IMR-90 (cell line): ENCODE measurements at regions not wholly inside any gene's neighbourhood (a gene's known extent, or its start where the extent isn't known, plus 50 kb on each side); places are given as distances from the start of the nearest gene placed in this dataset.

Experiments
- ATAC-seq: fragments of 200-7000 bp; cut with Tn5 transposase; 2 replicates; pipeline ENCODE4 v1.9.1; 2020; ENCODE audit warnings: low read depth, mild to moderate bottlenecking, moderate library complexity
- BruUV-seq: library from RNA; stranded (reverse); fragments of 400-500 nt; replicated peaks from 2 replicates; lab custom pipeline; 2021; lab: Mats Ljungman, UMichigan
- CTCF ChIA-PET: fragments of 300-600 bp; formaldehyde crosslinking; extraction: SDS; loops from one replicate; lab custom pipeline; 2021; ENCODE audit warnings: antibody characterized with exemption; lab: Yijun Ruan, JAX
- POLR2A ChIA-PET: fragments of 300-600 bp; sonication (Branson Sonifier 250); formaldehyde crosslinking; loops from one replicate; lab custom pipeline; 2022; ENCODE audit warnings: antibody characterized with exemption; ENCODE audit not compliant: unreplicated experiment; lab: Charles Lee
- DNase-seq: peaks from one replicate; pipeline ENCODE4 v3.0.0; 2013
- H2AFZ ChIP-seq: replicated peaks from 2 replicates; pipeline ENCODE3; 2013; ENCODE audit warnings: low read length, mild to moderate bottlenecking; ENCODE audit not compliant: poor library complexity
- H2AK5ac ChIP-seq: 2 replicates; pipeline ENCODE4 v1.6.1; 2013; ENCODE audit warnings: low read depth, low read length, inconsistent platforms
- H2AK9ac ChIP-seq: replicated peaks from 2 replicates; pipeline ENCODE3; 2013; ENCODE audit warnings: mild to moderate bottlenecking, low read depth, low read length, moderate library complexity; ENCODE audit not compliant: poor library complexity
- H2BK120ac ChIP-seq: 2 replicates; pipeline ENCODE4 v1.6.1; 2013; ENCODE audit warnings: low read depth, low read length, inconsistent platforms
- H2BK15ac ChIP-seq: 3 replicates; pipeline ENCODE4 v1.6.1; 2013; ENCODE audit warnings: low read depth, low read length, inconsistent platforms
- H2BK20ac ChIP-seq: 2 replicates; pipeline ENCODE4 v1.6.1; 2013; ENCODE audit warnings: low read depth, mild to moderate bottlenecking, inconsistent platforms, low read length, moderate library complexity
- H2BK5ac ChIP-seq: 2 replicates; pipeline ENCODE4 v1.6.1; 2013; ENCODE audit warnings: mild to moderate bottlenecking, low read depth, low read length, inconsistent platforms; ENCODE audit not compliant: poor library complexity, severe bottlenecking
- H3K14ac ChIP-seq: replicated peaks from 2 replicates; pipeline ENCODE4 v1.6.1; 2013; ENCODE audit warnings: low read depth, low read length, inconsistent platforms
- H3K18ac ChIP-seq: 2 replicates; pipeline ENCODE4 v1.6.1; 2013; ENCODE audit warnings: low read depth, low read length, control low read depth
- H3K23ac ChIP-seq: 2 replicates; pipeline ENCODE4 v1.6.1; 2013; ENCODE audit warnings: low read depth, low read length, inconsistent platforms
- H3K27ac ChIP-seq: 2 replicates; pipeline ENCODE4 v1.5.1; 2013; ENCODE audit warnings: mild to moderate bottlenecking, control low read depth, low read length; ENCODE audit not compliant: insufficient read depth
- H3K27me3 ChIP-seq: 2 replicates; pipeline ENCODE4 v1.6.1; 2013; ENCODE audit warnings: low read length; ENCODE audit not compliant: control insufficient read depth, insufficient read depth
- H3K36me3 ChIP-seq: 2 replicates; pipeline ENCODE4 v1.6.1; 2013; ENCODE audit warnings: low read length, mixed read lengths; ENCODE audit not compliant: control insufficient read depth, insufficient read depth
- H3K4ac ChIP-seq: 2 replicates; pipeline ENCODE4 v1.6.1; 2013; ENCODE audit warnings: low read depth, low read length, inconsistent platforms
- H3K4me1 ChIP-seq: 2 replicates; pipeline ENCODE4 v1.6.1; 2013; ENCODE audit warnings: low read length, mixed read lengths; ENCODE audit not compliant: control insufficient read depth, insufficient read depth
- H3K4me2 ChIP-seq: 2 replicates; pipeline ENCODE4 v1.6.1; 2013; ENCODE audit warnings: low read depth, mild to moderate bottlenecking, control low read depth, low read length, moderate library complexity
- H3K4me3 ChIP-seq: 2 replicates; pipeline ENCODE4 v1.5.1; 2013; ENCODE audit warnings: low read depth, mild to moderate bottlenecking, control low read depth, low read length, moderate library complexity; ENCODE audit not compliant: insufficient read depth
- H3K56ac ChIP-seq: 2 replicates; pipeline ENCODE4 v1.6.1; 2013; ENCODE audit warnings: low read length, inconsistent platforms; ENCODE audit not compliant: insufficient read depth; ENCODE audit errors: extremely low read depth
- H3K79me1 ChIP-seq, 2 experiments: 2 replicates each; pipeline ENCODE4 v1.6.1; 2013; ENCODE audit warnings: low read length in 2 of 2, inconsistent platforms in 1 of 2, low read depth in 1 of 2
- H3K9ac ChIP-seq: 2 replicates; pipeline ENCODE4 v1.6.1; 2013; ENCODE audit warnings: low read depth, low read length, control low read depth
- H3K9me1 ChIP-seq: 2 replicates; pipeline ENCODE4 v1.6.1; 2013; ENCODE audit warnings: low read length, inconsistent platforms; ENCODE audit not compliant: insufficient read depth
- H3K9me3 ChIP-seq: 2 replicates; pipeline ENCODE4 v1.6.1; 2013; ENCODE audit warnings: low read length; ENCODE audit not compliant: control insufficient read depth, insufficient read depth
- H4K20me1 ChIP-seq: 2 replicates; pipeline ENCODE4 v1.6.1; 2013; ENCODE audit warnings: low read length, inconsistent platforms; ENCODE audit not compliant: insufficient read depth
- H4K5ac ChIP-seq: 2 replicates; pipeline ENCODE4 v1.6.1; 2013; ENCODE audit warnings: mild to moderate bottlenecking, low read depth, low read length, control low read depth
- H4K8ac ChIP-seq, 2 experiments: 2 replicates each; pipeline ENCODE4 v1.6.1; 2013; ENCODE audit warnings: low read depth in 2 of 2, low read length in 2 of 2, control low read depth in 1 of 2, inconsistent platforms in 1 of 2
- H4K91ac ChIP-seq: 2 replicates; pipeline ENCODE4 v1.6.1; 2013; ENCODE audit warnings: low read depth, low read length, inconsistent platforms; ENCODE audit not compliant: insufficient read depth
- BHLHE40 ChIP-seq: fragments of 150-350 bp; IDR thresholded peaks from 2 replicates; pipeline ENCODE4 v1.6.1; 2016; ENCODE audit warnings: mild to moderate bottlenecking, low read depth, low read length
- MAZ ChIP-seq: IDR thresholded peaks from 2 replicates; pipeline ENCODE4 v1.6.1; 2012; ENCODE audit warnings: low read depth, mild to moderate bottlenecking, low read length, improper control_type of control experiment, moderate library complexity, borderline replicate concordance
- MXI1 ChIP-seq: IDR thresholded peaks from 2 replicates; pipeline ENCODE4 v1.6.1; 2012; ENCODE audit warnings: low read depth, mild to moderate bottlenecking, low read length, moderate library complexity, borderline replicate concordance
- RFX5 ChIP-seq: IDR thresholded peaks from 2 replicates; pipeline ENCODE4 v1.8.0; 2012; ENCODE audit warnings: low read depth, mild to moderate bottlenecking, low read length, moderate library complexity
- WGBS, 2 experiments: methylation state at CpG; one replicate each; pipeline versions ENCODE4 v1.1.5 to v1.1.7; 2013; ENCODE audit warnings: missing lambda C conversion rate in 2 of 2; ENCODE audit not compliant: insufficient read length in 1 of 2; ENCODE audit errors: extremely low coverage in 2 of 2; 5-methylcytosine and 5-hydroxymethylcytosine counted together
- dilution Hi-C: fragments of 300-500 bp; cut with HindIII; formaldehyde crosslinking; loops from one replicate; pipeline ENCODE4 v1.14.3; 2018; ENCODE audit warnings: low sequenced_read_pairs; ENCODE audit not compliant: unreplicated experiment
- in situ Hi-C: fragments of 300-500 bp; cut with MboI; formaldehyde crosslinking; loops from 3 replicates; pipeline ENCODE4 v1.14.3; 2019; ENCODE audit warnings: low sequenced_read_pairs, inconsistent platforms, mixed read lengths
- intact Hi-C: fragments of 100-400 bp; cut with micrococcal nuclease; formaldehyde crosslinking; loops from 2 replicates; pipeline ENCODE4 v1.10.0; 2022
- TF ChIP-seq, protein P1 (sequence below): fragments of 150-350 bp; IDR thresholded peaks from 2 replicates; pipeline ENCODE4 v1.6.1; 2017; ENCODE audit warnings: mild to moderate bottlenecking, antibody characterized with exemption, low read length, low read depth

DNA sequence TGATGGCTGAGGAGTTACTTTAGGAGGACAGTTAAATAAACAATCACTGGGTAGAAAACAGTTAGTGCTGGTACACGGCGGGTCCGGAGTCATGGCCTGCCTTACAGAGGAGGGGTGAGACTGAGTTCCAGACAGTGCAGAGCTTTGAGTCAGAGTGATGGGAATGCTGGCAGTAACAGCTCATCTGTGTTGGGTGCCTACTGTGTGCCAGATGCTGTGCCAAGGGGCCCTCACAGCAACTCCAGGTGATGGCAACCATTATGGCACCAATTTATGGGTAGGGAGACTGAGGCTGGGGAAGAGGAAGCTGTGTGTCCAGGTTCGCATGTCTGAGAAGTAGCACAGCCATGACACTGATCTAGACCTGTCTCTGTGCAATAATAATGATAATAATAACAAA is 132.6 kb downstream of the CEBPB start (continued):
- TF ChIP-seq BHLHE40 = no peak
- no peak for TF ChIP-seq MAZ
- no peak for TF ChIP-seq RFX5

DNA sequence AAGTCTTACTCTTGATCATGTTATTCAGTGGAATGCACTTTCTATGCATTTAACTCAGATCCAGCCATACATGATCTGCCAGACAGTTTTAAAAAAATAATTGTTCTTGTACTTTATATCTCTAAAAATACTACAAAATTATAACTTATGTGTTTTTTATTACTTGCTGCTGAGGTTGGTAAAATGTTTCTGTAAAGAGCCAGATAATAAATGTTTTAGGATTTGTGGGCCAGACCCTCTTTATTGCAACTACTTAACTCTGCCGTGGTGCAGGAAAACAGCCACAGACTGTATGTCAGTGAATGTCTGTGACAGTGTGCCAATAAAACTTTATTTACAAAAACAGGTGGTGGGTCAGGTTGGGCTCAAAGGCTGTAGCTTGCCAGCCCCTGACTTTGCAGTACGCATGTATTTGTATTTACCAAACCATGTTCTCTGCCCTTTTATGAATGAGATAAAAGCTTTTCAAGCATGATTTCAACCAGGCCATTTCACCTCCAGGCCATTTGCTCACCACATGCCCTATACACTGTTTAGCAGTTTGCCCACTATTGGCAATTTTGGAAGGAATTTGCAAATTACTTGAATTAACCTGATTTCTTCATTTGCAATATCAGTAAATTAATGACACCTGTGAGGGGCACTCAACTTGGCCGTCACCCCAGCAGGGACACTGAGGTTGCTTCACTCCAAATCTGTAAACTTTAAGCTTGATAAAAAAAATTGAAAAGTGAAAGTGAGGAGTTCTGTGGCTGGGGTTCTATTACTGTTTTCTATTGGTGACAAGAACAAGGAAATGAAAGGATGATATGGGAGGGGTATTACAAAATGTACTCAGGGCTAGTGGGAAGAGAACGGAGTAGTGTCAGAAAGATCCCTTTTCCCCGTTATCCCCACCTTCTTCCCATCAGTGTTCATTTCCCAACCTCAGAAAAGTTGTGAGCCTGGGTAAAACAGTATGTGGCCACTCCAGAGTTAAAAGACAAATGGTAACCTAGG is 133.4 kb downstream of the CEBPB start:
- Histone ChIP-seq H3K4me3 (no peak overlapping the region), H3K9ac (no peak overlapping the region), H2BK15ac (no peak overlapping the region), H3K18ac (no peak overlapping the region), H3K14ac (no peak overlapping the region), H3K36me3 (no peaks in the 10 kb centered on the region), H3K9me3 (no peaks in the 10 kb centered on the region), H3K23ac (no peak overlapping the region), H3K27ac (no peak overlapping the region), H4K5ac (no peak overlapping the region), H4K20me1 (no peaks in the 10 kb centered on the region), H2BK20ac (no peak overlapping the region), H3K9me1 (peaks cover 31% of the 10 kb centered on the region), H3K27me3 (no peaks in the 10 kb centered on the region), H3K4me2 (no peak overlapping the region), H3K4ac (no peak overlapping the region), H2BK5ac (no peak overlapping the region), H2BK120ac (no peak overlapping the region), H2AK9ac (no peak overlapping the region), H4K91ac (no peak overlapping the region), H2AK5ac (0 out of 2 replicates have a peak overlapping the region, but pooled peaks have one; percentile 24), H4K8ac (no peak overlapping the region), H3K79me1 (peaks cover 0 to 19% of the 10 kb centered on the region in 2 experiments; a peak in 2 of 4 replicates), H3K4me1 (peaks cover 24% of the 10 kb centered on the region), H3K56ac (no peak overlapping the region), H2AFZ (no peak overlapping the region)
- dilution Hi-C loops = no loop called here
- in situ Hi-C loops = no loop called here
- WGBS, 2 experiments = no CpG with 5 or more reads among the region's 5 CpGs
- no TSS peak for BruUV-seq
- no peak for ATAC-seq
- intact Hi-C loops = no loop called here
- TF ChIP-seq RFX5 (no peak), MXI1 (no peak)
- TF ChIP-seq, protein P1, sequence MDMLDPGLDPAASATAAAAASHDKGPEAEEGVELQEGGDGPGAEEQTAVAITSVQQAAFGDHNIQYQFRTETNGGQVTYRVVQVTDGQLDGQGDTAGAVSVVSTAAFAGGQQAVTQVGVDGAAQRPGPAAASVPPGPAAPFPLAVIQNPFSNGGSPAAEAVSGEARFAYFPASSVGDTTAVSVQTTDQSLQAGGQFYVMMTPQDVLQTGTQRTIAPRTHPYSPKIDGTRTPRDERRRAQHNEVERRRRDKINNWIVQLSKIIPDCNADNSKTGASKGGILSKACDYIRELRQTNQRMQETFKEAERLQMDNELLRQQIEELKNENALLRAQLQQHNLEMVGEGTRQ = no peak
- no peak for DNase-seq
- CTCF ChIA-PET = no interaction called here
- POLR2A ChIA-PET = no interaction called here
